HUES64 (cell line): ENCODE measurements at regions not wholly inside any gene's neighbourhood (a gene's known extent, or its start where the extent isn't known, plus 50 kb on each side); places are given as distances from the start of the nearest gene placed in this dataset.
A peak's percentile ranks its signal among the peaks of the same experiment; 100 is the strongest.
"Not testable (repeated sequence)": the region's sequence is repeated elsewhere in the genome, so short reads cannot be mapped to it uniquely, and the experiment has no call there.

Experiments
- H3K27ac ChIP-seq: 2 replicates; pipeline ENCODE4 v1.7.0; 2013; ENCODE audit warnings: low read depth, low read length, inconsistent platforms
- H3K27me3 ChIP-seq: 2 replicates; pipeline ENCODE4 v1.6.1; 2013; ENCODE audit warnings: mild to moderate bottlenecking, low read length; ENCODE audit not compliant: insufficient read depth
- H3K36me3 ChIP-seq: 2 replicates; pipeline ENCODE4 v1.6.1; 2013; ENCODE audit warnings: mild to moderate bottlenecking, low read length; ENCODE audit not compliant: insufficient read depth
- H3K4me1 ChIP-seq: 2 replicates; pipeline ENCODE4 v1.6.1; 2013; ENCODE audit warnings: mild to moderate bottlenecking, low read length, moderate library complexity; ENCODE audit not compliant: insufficient read depth
- H3K4me3 ChIP-seq: 2 replicates; pipeline ENCODE4 v1.5.1; 2013; ENCODE audit warnings: mild to moderate bottlenecking, low read length, moderate library complexity
- H3K9ac ChIP-seq: 2 replicates; pipeline ENCODE4 v1.6.1; 2013; ENCODE audit warnings: mild to moderate bottlenecking, low read depth, low read length
- H3K9me3 ChIP-seq: 2 replicates; pipeline ENCODE4 v1.6.1; 2013; ENCODE audit warnings: low read depth, low read length; ENCODE audit not compliant: insufficient read depth
- WGBS: fragments of 150-250, 120-280 bp; methylation state at CpG from one replicate; pipeline ENCODE4 v1.1.7; 2013; ENCODE audit warnings: missing lambda C conversion rate; 5-methylcytosine and 5-hydroxymethylcytosine counted together

DNA sequence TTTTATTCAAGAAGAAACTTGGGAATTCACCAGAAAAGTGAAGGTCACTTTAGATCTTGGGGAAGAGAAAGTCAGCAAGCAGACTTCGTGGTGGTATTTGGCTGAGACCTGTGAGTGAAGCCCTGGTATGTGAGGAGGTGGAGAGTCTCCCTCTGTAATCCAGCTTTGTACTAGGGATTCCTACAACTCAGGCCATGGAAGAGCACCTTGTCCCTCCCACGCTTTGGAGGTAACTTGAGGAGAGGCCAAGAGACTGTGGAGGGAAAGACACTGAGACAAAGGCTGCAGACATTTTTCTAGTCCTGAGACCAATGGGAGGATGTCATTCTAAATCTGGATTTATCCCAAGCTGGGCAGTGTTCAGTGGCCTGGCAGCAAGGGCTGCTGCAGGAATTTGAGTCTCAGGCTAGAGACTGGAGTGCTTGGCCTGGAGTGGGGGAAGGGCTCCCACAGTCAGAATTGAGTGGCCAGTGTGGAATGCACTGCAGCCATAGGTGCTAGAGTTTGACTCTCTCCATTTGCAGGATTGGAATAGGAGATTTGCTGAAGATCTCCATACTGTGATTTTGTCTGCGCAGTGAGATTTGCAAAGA lies 219.0 kb downstream of the ACTR3 start:
- H3K9ac ChIP-seq = no peak overlapping the region
- no peak overlapping the region for H3K4me3 ChIP-seq
- H3K36me3 ChIP-seq = no peaks in the 10 kb centered on the region
- H3K9me3 ChIP-seq = peaks cover 28% of the 10 kb centered on the region
- peaks cover 21% of the 10 kb centered on the region for H3K4me1 ChIP-seq
- H3K27ac ChIP-seq = peak overlapping the region; percentile 56
- 57% methylated on average over 3 of the region's 3 CpGs for WGBS
- H3K27me3 ChIP-seq = no peaks in the 10 kb centered on the region

DNA sequence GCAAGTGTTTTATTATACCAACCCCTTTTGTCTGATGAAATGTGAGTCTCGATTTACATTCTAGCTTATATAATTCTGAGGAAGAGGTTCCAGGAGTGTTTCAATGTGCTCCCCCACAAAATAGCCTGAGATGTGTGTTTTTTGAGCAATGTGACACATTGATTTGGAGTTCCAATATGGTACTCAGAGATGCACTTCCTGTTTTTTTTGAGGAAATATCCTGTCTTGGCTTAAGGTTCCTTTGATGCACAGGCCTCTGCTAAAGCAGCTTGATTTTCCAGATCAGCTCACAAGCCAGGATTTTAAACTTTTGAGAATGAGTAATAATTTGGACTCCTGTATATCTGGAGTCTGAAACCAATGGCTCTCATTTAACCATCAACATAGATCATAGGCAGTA lies 221.4 kb downstream of the ACTR3 start:
- no peak overlapping the region for H3K4me3 ChIP-seq
- peaks cover 21% of the 10 kb centered on the region for H3K4me1 ChIP-seq
- H3K9me3 ChIP-seq = peaks cover 14% of the 10 kb centered on the region
- no peaks in the 10 kb centered on the region for H3K27me3 ChIP-seq
- WGBS = 89% methylated on average over 1 of the region's 1 CpG
- H3K9ac ChIP-seq = no peak overlapping the region
- H3K36me3 ChIP-seq = no peaks in the 10 kb centered on the region
- H3K27ac ChIP-seq = no peak overlapping the region

DNA sequence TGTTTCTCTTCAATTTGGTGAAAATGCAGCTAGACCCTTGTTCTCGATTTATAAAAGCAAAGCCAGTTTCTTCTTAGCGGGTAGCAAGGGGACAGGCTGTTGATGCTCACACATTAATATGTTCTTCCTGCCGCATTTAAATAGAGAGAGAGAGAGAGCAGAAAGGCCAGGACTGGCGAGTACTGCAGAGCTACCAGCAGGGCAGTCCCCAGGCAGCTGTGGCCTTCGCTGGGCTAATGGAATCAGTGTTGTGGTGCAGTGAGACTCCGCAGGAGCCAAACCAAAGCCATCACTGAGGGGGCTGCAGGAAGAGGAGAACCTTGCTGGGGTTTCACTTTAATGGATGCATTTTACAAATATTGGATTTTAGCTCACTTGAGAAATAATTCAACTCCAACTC lies 223.6 kb downstream of the ACTR3 start:
- peaks cover 17% of the 10 kb centered on the region for H3K4me1 ChIP-seq
- no peaks in the 10 kb centered on the region for H3K9me3 ChIP-seq
- no peaks in the 10 kb centered on the region for H3K27me3 ChIP-seq
- no peak overlapping the region for H3K27ac ChIP-seq
- 79% methylated on average over 6 of the region's 6 CpGs for WGBS
- H3K9ac ChIP-seq = no peak overlapping the region
- no peaks in the 10 kb centered on the region for H3K36me3 ChIP-seq
- H3K4me3 ChIP-seq = no peak overlapping the region

DNA sequence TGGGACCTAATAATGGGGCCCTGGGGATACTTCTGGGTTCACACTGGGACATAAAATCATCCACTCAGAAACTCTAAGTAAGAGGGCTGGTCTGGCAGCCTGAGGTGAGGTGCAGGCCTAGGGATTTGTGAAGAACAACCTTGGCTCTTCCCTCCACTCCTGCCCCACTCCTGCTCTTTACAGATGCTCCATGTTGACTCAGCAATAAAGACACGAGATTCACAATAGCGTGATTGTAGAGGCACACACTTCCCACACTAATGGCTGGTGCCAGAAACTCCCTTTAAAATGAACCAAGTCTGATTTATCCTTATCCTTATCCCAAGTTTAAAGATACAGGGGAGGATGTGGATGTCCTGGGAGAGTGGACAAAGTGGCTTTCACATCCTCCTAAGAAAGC lies 228.2 kb downstream of the ACTR3 start:
- no peaks in the 10 kb centered on the region for H3K9me3 ChIP-seq
- no peaks in the 10 kb centered on the region for H3K36me3 ChIP-seq
- no peaks in the 10 kb centered on the region for H3K27me3 ChIP-seq
- 94% methylated on average over 2 of the region's 2 CpGs for WGBS
- H3K27ac ChIP-seq = no peak overlapping the region
- H3K4me1 ChIP-seq = peaks cover 2% of the 10 kb centered on the region; the same call in 1 of the 2 replicates
- no peak overlapping the region for H3K4me3 ChIP-seq
- H3K9ac ChIP-seq = no peak overlapping the region

DNA sequence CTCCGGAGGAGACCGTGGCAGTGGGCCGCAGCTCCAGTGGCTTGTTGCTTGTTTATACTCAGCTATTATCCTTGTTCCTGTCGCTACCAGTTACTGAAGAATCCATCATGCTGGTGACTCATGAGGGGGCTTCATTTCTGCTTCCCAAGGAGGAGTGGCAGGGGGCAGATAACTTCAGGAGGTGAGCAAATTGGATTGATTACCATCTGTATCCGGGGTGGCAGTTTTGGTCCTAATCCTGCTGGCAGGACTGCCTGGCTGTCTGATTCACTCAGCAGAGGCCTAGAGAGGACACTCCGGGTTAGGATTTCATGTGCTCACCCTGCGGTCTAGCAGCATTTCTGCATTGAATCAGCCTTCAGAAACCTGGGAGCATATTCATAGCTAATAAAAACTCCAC lies 230.0 kb downstream of the ACTR3 start:
- Histone ChIP-seq H3K4me3 (no peak overlapping the region), H3K9me3 (no peaks in the 10 kb centered on the region), H3K27ac (no peak overlapping the region), H3K9ac (no peak overlapping the region), H3K36me3 (no peaks in the 10 kb centered on the region), H3K4me1 (no peaks in the 10 kb centered on the region; the same call in 1 of the 2 replicates), H3K27me3 (no peaks in the 10 kb centered on the region)
- 88% methylated on average over 7 of the region's 7 CpGs for WGBS

DNA sequence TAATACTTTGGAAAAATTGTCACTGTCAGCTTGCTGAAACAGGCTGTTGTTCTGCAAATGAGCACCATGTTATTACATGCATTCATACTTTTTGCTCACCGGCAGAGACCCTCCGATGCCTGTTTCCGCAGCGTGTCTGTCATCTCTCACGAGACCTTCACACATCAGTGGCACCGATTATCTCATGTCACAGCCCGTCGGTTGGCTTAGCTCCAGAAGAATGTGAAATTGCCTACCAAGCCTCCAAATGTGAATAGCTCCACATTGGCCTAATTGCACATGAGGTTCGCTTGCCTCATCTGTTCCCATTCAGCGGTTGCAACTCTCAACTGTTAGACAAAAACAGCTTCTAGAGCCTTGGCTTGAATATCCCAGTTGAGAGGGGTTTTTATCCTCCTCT lies 233.0 kb downstream of the ACTR3 start:
- Histone ChIP-seq H3K9ac (no peak overlapping the region), H3K4me1 (no peaks in the 10 kb centered on the region; the same call in 1 of the 2 replicates), H3K27me3 (no peaks in the 10 kb centered on the region), H3K9me3 (no peaks in the 10 kb centered on the region), H3K36me3 (no peaks in the 10 kb centered on the region), H3K4me3 (no peak overlapping the region), H3K27ac (no peak overlapping the region)
- 96% methylated on average over 10 of the region's 10 CpGs for WGBS

DNA sequence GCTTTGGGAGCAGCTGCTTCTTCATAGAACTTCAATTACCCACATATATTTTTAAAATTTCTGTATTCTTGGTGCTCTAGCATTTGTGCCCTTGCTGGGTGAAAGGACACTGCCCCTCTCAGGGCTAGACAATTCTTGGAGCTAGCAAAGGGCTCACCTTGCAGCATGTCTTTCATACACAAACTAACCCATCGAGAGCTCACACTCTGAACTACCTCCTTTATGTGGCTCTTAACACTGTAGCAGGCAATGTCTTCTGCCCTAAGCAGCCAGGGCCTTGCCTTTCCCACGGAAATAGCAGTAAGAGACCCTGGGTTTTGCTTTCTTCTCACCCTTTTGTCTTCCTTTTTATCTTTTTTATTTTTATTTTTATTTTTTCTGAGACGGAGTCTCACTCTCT lies 234.0 kb downstream of the ACTR3 start:
- H3K27ac ChIP-seq = no peak overlapping the region
- H3K36me3 ChIP-seq = no peaks in the 10 kb centered on the region
- H3K27me3 ChIP-seq = no peaks in the 10 kb centered on the region
- H3K9me3 ChIP-seq = no peaks in the 10 kb centered on the region
- H3K4me1 ChIP-seq = no peaks in the 10 kb centered on the region; the same call in 1 of the 2 replicates
- no peak overlapping the region for H3K4me3 ChIP-seq
- 71% methylated on average over 3 of the region's 3 CpGs for WGBS
- no peak overlapping the region for H3K9ac ChIP-seq

DNA sequence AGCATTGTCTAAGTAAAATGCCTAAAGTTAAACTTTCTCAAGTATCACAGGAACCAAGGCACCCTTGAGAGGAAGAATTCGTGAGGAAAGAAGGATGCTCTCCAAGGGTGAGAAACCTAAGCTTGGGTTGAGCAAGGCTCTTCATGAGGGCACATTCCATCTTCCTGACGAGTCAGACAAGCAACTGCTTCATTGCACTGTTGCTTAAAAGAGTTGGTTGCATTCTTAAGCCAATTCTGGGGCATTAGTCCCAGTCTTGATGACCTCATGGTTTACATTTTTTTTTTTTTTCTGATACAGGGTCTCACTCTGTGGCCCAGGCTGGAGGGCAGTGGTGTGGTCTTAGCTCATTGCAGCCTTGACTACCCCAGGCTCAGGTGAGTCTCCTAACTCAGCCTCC lies 237.5 kb downstream of the ACTR3 start:
- WGBS = 89% methylated on average over 2 of the region's 2 CpGs
- Histone ChIP-seq H3K4me1 (no peaks in the 10 kb centered on the region), H3K9me3 (no peaks in the 10 kb centered on the region), H3K9ac (no peak overlapping the region), H3K27me3 (no peaks in the 10 kb centered on the region), H3K4me3 (no peak overlapping the region), H3K27ac (no peak overlapping the region), H3K36me3 (no peaks in the 10 kb centered on the region)

DNA sequence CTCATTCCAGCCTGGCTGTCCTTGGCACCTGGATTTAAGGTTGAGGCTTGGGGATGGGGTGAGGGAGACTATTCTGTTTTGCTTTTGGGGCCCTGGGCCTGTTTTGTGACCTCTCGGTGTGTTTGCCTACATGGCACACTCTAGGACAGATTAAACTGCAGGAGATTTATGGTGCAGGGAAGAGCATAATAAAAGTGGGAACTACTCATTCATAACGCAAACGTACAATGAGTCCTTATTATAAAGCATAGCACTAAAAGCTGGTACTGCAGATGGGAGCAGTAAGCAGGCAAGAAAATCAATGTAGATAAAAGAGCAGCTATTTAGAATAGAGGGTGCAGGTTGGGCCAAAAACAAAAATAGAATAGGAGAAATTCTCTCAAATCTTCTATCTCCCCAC lies 238.4 kb downstream of the ACTR3 start:
- H3K4me1 ChIP-seq = no peaks in the 10 kb centered on the region
- no peaks in the 10 kb centered on the region for H3K36me3 ChIP-seq
- WGBS = 98% methylated on average over 3 of the region's 3 CpGs
- no peaks in the 10 kb centered on the region for H3K27me3 ChIP-seq
- no peak overlapping the region for H3K9ac ChIP-seq
- H3K27ac ChIP-seq = no peak overlapping the region
- H3K9me3 ChIP-seq = no peaks in the 10 kb centered on the region
- H3K4me3 ChIP-seq = no peak overlapping the region

DNA sequence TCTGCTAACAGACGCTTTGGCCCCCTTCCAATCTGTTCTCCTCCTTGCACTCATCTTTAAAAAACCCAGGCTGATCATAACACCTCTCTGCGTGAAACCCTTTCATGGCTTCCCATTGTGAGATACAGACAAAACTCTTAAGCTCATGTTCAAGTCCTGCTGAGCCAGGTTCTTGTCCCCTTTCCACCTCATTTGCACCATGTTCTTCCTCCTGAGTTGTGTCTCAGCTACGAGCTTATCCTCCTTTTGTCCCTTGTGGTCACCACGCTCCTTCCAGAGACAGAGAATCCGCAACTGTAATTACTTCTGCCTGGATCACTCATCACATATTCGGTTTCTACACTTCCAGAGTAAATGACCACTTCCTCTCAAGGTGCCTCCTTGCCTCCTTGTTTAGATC lies 238.8 kb downstream of the ACTR3 start:
- no peaks in the 10 kb centered on the region for H3K4me1 ChIP-seq
- no peak overlapping the region for H3K9ac ChIP-seq
- H3K36me3 ChIP-seq = no peaks in the 10 kb centered on the region
- H3K27ac ChIP-seq = no peak overlapping the region
- no peaks in the 10 kb centered on the region for H3K27me3 ChIP-seq
- H3K9me3 ChIP-seq = no peaks in the 10 kb centered on the region
- no peak overlapping the region for H3K4me3 ChIP-seq
- 84% methylated on average over 6 of the region's 6 CpGs for WGBS

DNA sequence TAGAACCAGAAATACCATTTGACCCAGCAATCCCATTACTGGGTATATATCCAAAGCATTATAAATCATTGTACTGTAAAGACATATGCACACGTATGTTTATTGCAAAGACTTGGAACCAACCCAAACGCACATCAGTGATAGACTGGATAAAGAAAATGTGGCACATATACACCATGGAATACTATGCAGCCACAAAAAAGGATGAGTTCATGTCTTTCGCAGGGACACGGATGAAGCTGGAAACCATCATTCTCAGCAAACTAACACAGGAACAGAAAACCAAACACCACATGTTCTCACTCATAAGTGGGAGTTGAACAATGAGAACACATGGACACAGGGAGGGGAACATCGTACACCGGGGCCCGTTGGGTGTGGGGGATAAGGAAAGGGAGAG lies 242.2 kb downstream of the ACTR3 start:
- 93% methylated on average over 7 of the region's 7 CpGs for WGBS
- H3K36me3 ChIP-seq = not testable (repeated sequence)

DNA sequence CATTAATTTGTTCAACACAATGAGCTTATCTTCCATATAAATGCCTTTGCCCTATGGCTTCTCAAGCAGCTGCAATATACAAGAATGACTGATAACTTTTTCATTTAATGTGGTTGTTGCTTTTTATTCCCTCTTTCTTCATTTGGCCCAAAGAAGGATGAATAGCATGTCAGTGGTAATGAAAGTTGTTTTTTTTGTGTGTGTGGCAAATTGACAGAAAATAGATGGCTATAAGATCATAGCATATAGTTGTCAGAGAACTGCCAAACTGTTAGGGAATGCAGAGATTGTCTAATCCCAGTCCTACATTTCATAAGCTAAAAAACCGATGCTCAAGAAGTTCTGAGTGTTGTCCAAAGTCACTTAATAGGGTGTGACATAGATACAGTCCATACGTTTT lies 244.3 kb downstream of the ACTR3 start:
- no peaks in the 10 kb centered on the region for H3K4me1 ChIP-seq
- H3K4me3 ChIP-seq = no peak overlapping the region
- no peak overlapping the region for H3K9ac ChIP-seq
- no peaks in the 10 kb centered on the region for H3K27me3 ChIP-seq
- no peak overlapping the region for H3K27ac ChIP-seq
- no peaks in the 10 kb centered on the region for H3K9me3 ChIP-seq
- H3K36me3 ChIP-seq = no peaks in the 10 kb centered on the region
- WGBS = 89% methylated on average over 2 of the region's 2 CpGs

More for the DNA sequence above, 242.2 kb downstream of the ACTR3 start:
- not testable (repeated sequence) for H3K27me3 ChIP-seq, H3K4me3 ChIP-seq, H3K27ac ChIP-seq, H3K9ac ChIP-seq, H3K4me1 ChIP-seq, H3K9me3 ChIP-seq
